HEK293T (cell line): ENCODE measurements at regions not wholly inside any gene's neighbourhood (a gene's known extent, or its start where the extent isn't known, plus 50 kb on each side); places are given as distances from the start of the nearest gene placed in this dataset.

ENCODE experiments used
- CTCF ChIA-PET: fragments of 350-600 bp; formaldehyde crosslinking; extraction: SDS; loops from one replicate; lab custom pipeline; 2021; ENCODE audit warnings: antibody characterized with exemption, inconsistent platforms; lab: Yijun Ruan, JAX
- POLR2A ChIA-PET: fragments of 350-600 bp; formaldehyde crosslinking; extraction: SDS; loops from one replicate; lab custom pipeline; 2020; ENCODE audit warnings: antibody characterized with exemption, inconsistent platforms; lab: Yijun Ruan, JAX
- DNase-seq: peaks from one replicate; pipeline ENCODE4 v3.0.0; 2012; ENCODE audit warnings: mixed read lengths; ENCODE audit errors: extremely low spot score
- ARNT ChIP-seq: fragments of 450-650 bp; IDR thresholded peaks from 2 replicates; pipeline ENCODE4 v1.6.1; 2017; ENCODE audit warnings: mild to moderate bottlenecking
- BHLHE40 ChIP-seq: fragments of 450-650 bp; IDR thresholded peaks from 2 replicates; pipeline ENCODE4 v1.6.1; 2016; ENCODE audit warnings: mild to moderate bottlenecking, moderate library complexity, borderline replicate concordance
- CTBP1 ChIP-seq: fragments of 450-650 bp; IDR thresholded peaks from 2 replicates; pipeline ENCODE4 v1.6.1; 2016; ENCODE audit warnings: borderline replicate concordance
- ELF4 ChIP-seq: fragments of 450-650 bp; IDR thresholded peaks from 2 replicates; pipeline ENCODE4 v1.6.1; 2017; ENCODE audit warnings: antibody characterized with exemption
- FOXA1 ChIP-seq: fragments of 450-650 bp; IDR thresholded peaks from 2 replicates; pipeline ENCODE4 v1.6.1; 2016; ENCODE audit warnings: mild to moderate bottlenecking
- FOXK2 ChIP-seq: fragments of 450-650 bp; IDR thresholded peaks from 2 replicates; pipeline ENCODE4 v1.6.1; 2016; ENCODE audit warnings: mild to moderate bottlenecking
- FOXM1 ChIP-seq: fragments of 450-650 bp; IDR thresholded peaks from 2 replicates; pipeline ENCODE4 v1.6.1; 2017; ENCODE audit warnings: mild to moderate bottlenecking, borderline replicate concordance
- HDGF ChIP-seq: fragments of 450-650 bp; IDR thresholded peaks from 2 replicates; pipeline ENCODE4 v1.6.1; 2017; ENCODE audit warnings: antibody characterized with exemption, borderline replicate concordance
- L3MBTL2 ChIP-seq: fragments of 450-650 bp; conservative IDR thresholded peaks from 2 replicates; pipeline ENCODE4 v1.6.1; 2016; ENCODE audit warnings: mild to moderate bottlenecking
- LEF1 ChIP-seq: fragments of 450-650 bp; IDR thresholded peaks from 2 replicates; pipeline ENCODE4 v1.6.1; 2017; ENCODE audit warnings: mild to moderate bottlenecking, borderline replicate concordance
- NFRKB ChIP-seq: fragments of 450-650 bp; IDR thresholded peaks from 2 replicates; pipeline ENCODE4 v1.6.1; 2016; ENCODE audit warnings: mild to moderate bottlenecking, moderate library complexity
- SP1 ChIP-seq: fragments of 450-650 bp; IDR thresholded peaks from 2 replicates; pipeline ENCODE4 v1.6.1; 2017
- SUZ12 ChIP-seq: fragments of 450-650 bp; IDR thresholded peaks from 2 replicates; pipeline ENCODE4 v1.6.1; 2016; ENCODE audit warnings: mild to moderate bottlenecking
- TARDBP ChIP-seq: fragments of 450-650 bp; IDR thresholded peaks from 2 replicates; pipeline ENCODE4 v1.6.1; 2016
- ZNF384 ChIP-seq: fragments of 450-650 bp; IDR thresholded peaks from 2 replicates; pipeline ENCODE4 v1.6.1; 2016
- TF ChIP-seq, protein P1 (sequence below): fragments of 450-650 bp; IDR thresholded peaks from 2 replicates; pipeline ENCODE4 v1.6.1; 2016

DNA sequence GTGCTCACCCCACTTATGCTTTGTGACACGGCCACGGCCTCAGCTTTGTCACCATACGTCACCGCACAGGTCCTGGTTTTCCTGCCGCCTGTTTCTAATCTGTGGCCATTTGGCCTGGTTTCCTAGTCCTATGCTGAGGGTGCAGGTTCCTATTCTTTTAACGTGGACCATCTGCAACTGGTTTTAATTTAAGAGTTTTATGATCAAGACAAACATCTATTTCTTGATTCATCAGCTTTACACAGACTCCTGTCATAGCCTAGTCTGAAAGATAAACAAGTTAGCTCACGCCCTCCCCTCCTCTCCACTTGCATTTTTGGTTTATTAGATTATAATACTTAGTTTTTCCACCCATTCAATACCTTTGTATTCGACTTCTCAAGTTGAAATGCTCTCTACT is 97.5 kb upstream of the RPS6KA2 start:
- TF ChIP-seq LEF1, result no peak
- TF ChIP-seq BHLHE40, result no peak
- no peak for TF ChIP-seq HDGF
- TF ChIP-seq FOXK2, result no peak
- TF ChIP-seq SP1, result no peak
- TF ChIP-seq CTBP1, result no peak
- no peak for TF ChIP-seq NFRKB
- TF ChIP-seq TARDBP, result no peak
- TF ChIP-seq, protein P1, sequence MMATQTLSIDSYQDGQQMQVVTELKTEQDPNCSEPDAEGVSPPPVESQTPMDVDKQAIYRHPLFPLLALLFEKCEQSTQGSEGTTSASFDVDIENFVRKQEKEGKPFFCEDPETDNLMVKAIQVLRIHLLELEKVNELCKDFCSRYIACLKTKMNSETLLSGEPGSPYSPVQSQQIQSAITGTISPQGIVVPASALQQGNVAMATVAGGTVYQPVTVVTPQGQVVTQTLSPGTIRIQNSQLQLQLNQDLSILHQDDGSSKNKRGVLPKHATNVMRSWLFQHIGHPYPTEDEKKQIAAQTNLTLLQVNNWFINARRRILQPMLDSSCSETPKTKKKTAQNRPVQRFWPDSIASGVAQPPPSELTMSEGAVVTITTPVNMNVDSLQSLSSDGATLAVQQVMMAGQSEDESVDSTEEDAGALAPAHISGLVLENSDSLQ, result no peak
- TF ChIP-seq SUZ12, result no peak
- TF ChIP-seq ELF4, result no peak
- TF ChIP-seq ZNF384, result no peak
- TF ChIP-seq L3MBTL2, result no peak
- TF ChIP-seq ARNT, result no peak
- no peak for TF ChIP-seq FOXA1
- no peak for TF ChIP-seq FOXM1
- POLR2A ChIA-PET, result no interaction called here
- DNase-seq, result no peak
- CTCF ChIA-PET, result interaction anchor here (1.0 kb wide), 1 partner anchor 50 kb away, joined by 3 read pairs; no protein-coding TSS in a partner anchor

DNA sequence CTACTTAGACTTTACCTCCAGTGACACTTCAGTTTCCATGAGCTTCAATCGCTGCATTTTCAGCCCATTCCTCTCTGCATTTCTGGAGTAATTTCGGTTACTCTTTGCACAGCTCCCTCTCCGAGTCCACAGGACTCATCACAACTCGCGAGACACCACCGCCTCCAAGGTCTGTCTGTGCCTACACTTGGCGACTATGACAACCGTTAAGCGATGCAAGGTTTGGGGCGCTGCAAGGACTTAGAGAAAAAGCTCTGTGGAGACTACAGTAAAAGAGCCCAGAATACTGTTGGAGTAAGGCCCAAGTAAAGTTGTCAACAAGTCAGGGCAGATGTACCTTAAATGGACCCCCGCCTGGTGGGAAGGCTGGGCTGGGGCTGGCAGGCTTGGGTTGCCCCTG is 95.7 kb upstream of the RPS6KA2 start:
- TF ChIP-seq ELF4 (no peak), BHLHE40 (no peak), CTBP1 (no peak)
- CTCF ChIA-PET, result interaction anchor here (1.1 kb wide), 1 partner anchor 10 kb away, joined by 3 read pairs; no protein-coding TSS in a partner anchor
- POLR2A ChIA-PET, result no interaction called here
- DNase-seq, result no peak

DNA sequence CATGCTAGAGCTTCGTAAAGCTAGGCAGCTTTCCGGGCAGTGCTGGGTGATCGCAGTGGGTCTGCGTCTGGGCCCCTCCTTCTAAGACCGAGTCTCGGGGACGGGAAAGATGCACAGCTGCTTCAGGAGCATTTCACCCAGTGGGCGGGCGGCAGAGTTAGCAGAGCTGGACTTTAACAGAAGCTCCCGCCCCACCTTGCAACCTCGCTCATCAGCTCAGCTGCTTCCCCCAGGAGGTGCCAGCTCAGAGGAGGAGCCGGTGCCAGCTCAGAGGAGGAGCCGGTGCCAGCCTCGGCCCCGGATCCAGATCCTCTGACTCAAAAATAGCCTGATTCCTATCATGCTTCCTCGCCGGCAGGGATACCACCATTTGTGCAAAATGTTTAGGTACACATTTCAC is 94.5 kb upstream of the RPS6KA2 start:
- no peak for DNase-seq
- ChIA-PET CTCF (no interaction called here), POLR2A (no interaction called here)

DNA sequence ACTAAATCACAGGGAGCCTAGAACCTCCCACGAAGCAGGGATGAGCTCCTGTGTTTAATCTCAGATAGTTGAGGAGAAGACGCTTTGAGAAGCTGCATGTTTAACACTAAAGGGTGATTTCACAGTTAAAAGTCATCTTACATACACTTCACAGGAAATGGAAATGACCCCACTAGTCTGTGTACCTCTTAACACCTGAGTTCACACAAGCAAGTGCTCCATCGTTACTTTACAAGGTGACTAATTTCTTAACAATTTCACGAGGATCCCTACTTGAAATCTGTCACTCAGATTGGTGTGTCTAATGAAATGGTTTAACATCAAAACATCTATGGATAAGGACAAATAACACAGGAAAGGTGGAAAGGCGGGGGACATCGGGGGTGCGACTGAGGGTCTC is 93.8 kb upstream of the RPS6KA2 start:
- DNase-seq, result no peak
- POLR2A ChIA-PET, result no interaction called here
- CTCF ChIA-PET, result interaction anchor here (1.4 kb wide), 1 partner anchor 25 kb away, joined by 4 read pairs; no protein-coding TSS in a partner anchor
- no peak for TF ChIP-seq ARNT
- no peak for TF ChIP-seq BHLHE40
- no peak for TF ChIP-seq CTBP1
- TF ChIP-seq SP1, result no peak
- TF ChIP-seq LEF1, result no peak
- TF ChIP-seq, protein P1, result no peak
- TF ChIP-seq NFRKB, result no peak
- no peak for TF ChIP-seq L3MBTL2
- TF ChIP-seq TARDBP, result no peak
- TF ChIP-seq FOXM1, result no peak
- TF ChIP-seq FOXK2, result no peak
- TF ChIP-seq SUZ12, result no peak
- no peak for TF ChIP-seq HDGF
- no peak for TF ChIP-seq FOXA1
- TF ChIP-seq ELF4, result no peak
- TF ChIP-seq ZNF384, result no peak

More for the DNA sequence above, 94.5 kb upstream of the RPS6KA2 start:
- no peak for TF ChIP-seq SUZ12
- no peak for TF ChIP-seq ZNF384
- TF ChIP-seq SP1, result no peak
- no peak for TF ChIP-seq TARDBP
- no peak for TF ChIP-seq HDGF
- no peak for TF ChIP-seq NFRKB
- TF ChIP-seq, protein P1, result no peak
- TF ChIP-seq FOXK2, result no peak
- no peak for TF ChIP-seq ARNT
- TF ChIP-seq L3MBTL2, result no peak
- no peak for TF ChIP-seq LEF1

DNA sequence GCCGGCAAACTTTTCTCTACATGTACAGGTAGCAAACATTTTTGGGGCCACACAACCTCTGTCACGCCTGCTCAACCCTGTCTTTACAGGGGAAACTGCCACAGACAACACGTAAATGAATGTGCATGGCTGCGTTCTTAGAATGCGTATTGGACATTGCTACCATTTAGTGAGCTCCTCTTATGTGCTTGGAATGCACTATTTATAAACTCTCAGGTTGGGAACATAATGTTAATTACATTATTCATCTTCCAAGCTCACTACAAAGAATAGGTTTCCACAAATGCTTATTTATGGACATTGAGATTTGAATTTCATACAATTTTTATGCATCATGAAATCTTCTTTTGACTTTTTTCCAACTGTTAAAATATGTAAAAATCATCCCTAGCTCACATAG is 92.0 kb upstream of the RPS6KA2 start:
- DNase-seq, result no peak
- TF ChIP-seq FOXK2 (no peak), NFRKB (no peak), FOXM1 (no peak), LEF1 (no peak), HDGF (no peak), FOXA1 (no peak), ELF4 (no peak)
- TF ChIP-seq, protein P1, result no peak
- POLR2A ChIA-PET, result interaction anchor here (1.1 kb wide), 1 partner anchor 12 kb away, joined by 3 read pairs; no protein-coding TSS in a partner anchor
- CTCF ChIA-PET, result no interaction called here

DNA sequence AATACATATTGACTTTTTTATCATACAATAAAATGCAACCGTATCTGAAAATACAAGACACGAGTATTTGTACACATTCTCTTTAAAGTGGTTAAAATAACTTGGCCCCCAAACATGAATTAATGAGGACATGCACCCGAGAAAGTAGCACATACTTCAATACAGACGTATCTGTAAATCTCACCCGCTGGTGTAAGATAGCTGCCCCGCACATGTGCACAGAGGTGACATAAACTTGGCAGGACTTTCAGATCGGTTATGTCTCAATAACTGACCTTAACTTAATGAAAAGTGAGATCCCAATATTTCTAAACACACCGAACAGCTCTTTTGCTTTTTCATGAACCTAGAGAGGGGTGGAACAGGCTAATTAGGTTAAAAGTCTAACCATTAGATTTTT is 91.5 kb upstream of the RPS6KA2 start:
- POLR2A ChIA-PET, result interaction anchor here (1.1 kb wide), 1 partner anchor 11 kb away, joined by 3 read pairs; no protein-coding TSS in a partner anchor
- TF ChIP-seq NFRKB (no peak), ARNT (no peak), BHLHE40 (no peak), TARDBP (no peak), HDGF (no peak), ELF4 (no peak), SUZ12 (no peak), FOXA1 (no peak)
- TF ChIP-seq, protein P1, result no peak
- no peak for DNase-seq
- CTCF ChIA-PET, result no interaction called here
